ENCODE measurements at regions not wholly inside any gene's neighbourhood (a gene's known extent, or its start where the extent isn't known, plus 50 kb on each side); places are given as distances from the start of the nearest gene placed in this dataset.

- no peaks in the 10 kb centered on the region for H3K79me2 ChIP-seq (ENCODE audit: insufficient read depth, low read depth)
- H3K4me2 ChIP-seq, result no peak overlapping the region
- H3K4me1 ChIP-seq (ENCODE audit: low read depth, poor library complexity, severe bottlenecking), result no peaks in the 10 kb centered on the region
- no peak overlapping the region for H2AFZ ChIP-seq (ENCODE audit: low read depth)
- no peaks in the 10 kb centered on the region for H3K27me3 ChIP-seq (ENCODE audit: insufficient read depth, low read depth)
- H3K9ac ChIP-seq, result no peak overlapping the region
- H3K4me3 ChIP-seq (IDR thresholded peaks at IDR 0.05; ENCODE audit: insufficient read depth, low read depth, low read length), result no peak overlapping the region
- no peaks in the 10 kb centered on the region for H3K36me3 ChIP-seq (ENCODE audit: insufficient read depth)
- no peaks in the 10 kb centered on the region for H4K20me1 ChIP-seq (ENCODE audit: insufficient read depth)
- no peak for TF ChIP-seq CTCF (conservative IDR thresholded peaks at IDR 0.05; ENCODE audit: low read depth, low read length)
- no peak overlapping the region for H3K27ac ChIP-seq
These were observed 129.4 kb upstream of the TCF21 start for GRCh38 chr6:133759524-133759923.

- Histone ChIP-seq H4K20me1 (ENCODE audit: insufficient read depth) (no peaks in the 10 kb centered on the region), H3K79me2 (ENCODE audit: insufficient read depth, low read depth) (no peaks in the 10 kb centered on the region), H3K9ac (no peak overlapping the region), H3K4me1 (ENCODE audit: low read depth, poor library complexity, severe bottlenecking) (no peaks in the 10 kb centered on the region), H2AFZ (ENCODE audit: low read depth) (no peak overlapping the region), H3K27ac (no peak overlapping the region), H3K4me2 (no peak overlapping the region), H3K27me3 (ENCODE audit: insufficient read depth, low read depth) (no peaks in the 10 kb centered on the region), H3K4me3 (IDR thresholded peaks at IDR 0.05; ENCODE audit: insufficient read depth, low read depth, low read length) (no peak overlapping the region), H3K36me3 (ENCODE audit: insufficient read depth) (no peaks in the 10 kb centered on the region)
- no peak for TF ChIP-seq CTCF (conservative IDR thresholded peaks at IDR 0.05; ENCODE audit: low read depth, low read length)
These were observed 127.2 kb upstream of the TCF21 start for GRCh38 chr6:133761706-133762105.

GRCh38 chr6:133764008-133764753 is 124.7 kb upstream of the TCF21 start:
- no peak overlapping the region for H3K4me3 ChIP-seq (IDR thresholded peaks at IDR 0.05; ENCODE audit: insufficient read depth, low read depth, low read length)
- no peak overlapping the region for H3K9ac ChIP-seq
- no peaks in the 10 kb centered on the region for H3K36me3 ChIP-seq (ENCODE audit: insufficient read depth)
- no peaks in the 10 kb centered on the region for H4K20me1 ChIP-seq (ENCODE audit: insufficient read depth)
- H3K79me2 ChIP-seq (ENCODE audit: insufficient read depth, low read depth), result no peaks in the 10 kb centered on the region
- no peak overlapping the region for H3K4me2 ChIP-seq
- no peaks in the 10 kb centered on the region for H3K27me3 ChIP-seq (ENCODE audit: insufficient read depth, low read depth)
- H3K27ac ChIP-seq, result no peak overlapping the region
- no peak overlapping the region for H2AFZ ChIP-seq (ENCODE audit: low read depth)
- no peaks in the 10 kb centered on the region for H3K4me1 ChIP-seq (ENCODE audit: low read depth, poor library complexity, severe bottlenecking)
- TF ChIP-seq CTCF (conservative IDR thresholded peaks at IDR 0.05; ENCODE audit: low read depth, low read length), result no peak

GRCh38 chr6:133764754-133765208 is 124.1 kb upstream of the TCF21 start:
- no peak for TF ChIP-seq CTCF (conservative IDR thresholded peaks at IDR 0.05; ENCODE audit: low read depth, low read length)
- H3K4me1 ChIP-seq (ENCODE audit: low read depth, poor library complexity, severe bottlenecking), result no peaks in the 10 kb centered on the region
- no peak overlapping the region for H3K4me2 ChIP-seq
- H3K27me3 ChIP-seq (ENCODE audit: insufficient read depth, low read depth), result no peaks in the 10 kb centered on the region
- H3K36me3 ChIP-seq (ENCODE audit: insufficient read depth), result no peaks in the 10 kb centered on the region
- no peak overlapping the region for H3K27ac ChIP-seq
- no peaks in the 10 kb centered on the region for H4K20me1 ChIP-seq (ENCODE audit: insufficient read depth)
- no peak overlapping the region for H3K4me3 ChIP-seq (IDR thresholded peaks at IDR 0.05; ENCODE audit: insufficient read depth, low read depth, low read length)
- H2AFZ ChIP-seq (ENCODE audit: low read depth), result no peak overlapping the region
- H3K79me2 ChIP-seq (ENCODE audit: insufficient read depth, low read depth), result no peaks in the 10 kb centered on the region
- no peak overlapping the region for H3K9ac ChIP-seq
